HK-2 (cell line): ENCODE measurements at regions not wholly inside any gene's neighbourhood (a gene's known extent, or its start where the extent isn't known, plus 50 kb on each side); places are given as distances from the start of the nearest gene placed in this dataset.
"Not testable (repeated sequence)": the region's sequence is repeated elsewhere in the genome, so short reads cannot be mapped to it uniquely, and the experiment has no call there.

Experiments used
- DNase-seq: peaks from one replicate; pipeline ENCODE4 v3.0.0-alpha.2; 2018; ENCODE audit not compliant: unreplicated experiment

- DNase-seq: not testable (repeated sequence)
These were observed 268.4 kb downstream of the ZNF37A start for GRCh38 chr10:38362514-38362913.

GRCh38 chr10:38364073-38364472 lies 269.9 kb downstream of the ZNF37A start:
- not testable (repeated sequence) for DNase-seq

- not testable (repeated sequence) for DNase-seq
These were observed 271.8 kb downstream of the ZNF37A start for GRCh38 chr10:38365917-38366316.

DNA sequence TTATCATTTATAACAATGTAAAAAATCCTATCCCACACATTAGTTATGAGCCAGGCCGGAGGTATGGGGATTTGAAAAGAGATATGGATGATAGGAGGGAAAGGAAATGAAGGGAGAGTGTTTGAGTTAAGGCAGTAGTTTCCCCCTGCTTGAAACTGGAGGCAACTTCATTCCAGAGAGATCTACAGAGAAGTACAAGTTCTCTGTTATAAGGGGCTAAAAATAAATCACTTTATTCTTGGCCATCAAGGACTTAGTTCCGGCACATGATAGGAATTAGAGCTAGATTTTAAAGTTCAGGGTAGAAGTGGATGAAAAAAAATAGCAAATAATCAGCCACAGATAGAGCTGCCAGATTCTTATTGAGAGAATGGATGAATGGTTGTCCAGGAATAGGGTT lies 289.7 kb downstream of the ZNF37A start:
- not testable (repeated sequence) for DNase-seq

DNA sequence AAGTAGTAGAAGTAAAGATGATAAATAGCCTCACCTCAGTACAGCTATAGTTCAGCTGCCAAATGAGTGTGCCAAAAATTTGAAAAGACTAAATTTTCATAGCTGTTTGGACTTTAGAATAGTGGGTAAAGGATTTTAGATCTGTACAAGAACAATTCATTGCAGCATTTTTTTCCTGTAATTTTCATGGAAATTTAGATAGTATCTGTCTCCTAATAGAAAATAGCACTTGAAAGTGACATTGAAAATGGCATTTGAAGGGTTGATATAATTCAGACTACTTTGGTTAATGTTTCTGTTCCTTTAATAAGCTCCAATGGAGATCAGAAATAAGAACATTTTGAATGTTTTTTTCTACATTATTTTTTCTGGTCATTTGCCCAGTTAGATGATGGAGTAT lies 292.7 kb downstream of the ZNF37A start:
- DNase-seq: not testable (repeated sequence)

DNA sequence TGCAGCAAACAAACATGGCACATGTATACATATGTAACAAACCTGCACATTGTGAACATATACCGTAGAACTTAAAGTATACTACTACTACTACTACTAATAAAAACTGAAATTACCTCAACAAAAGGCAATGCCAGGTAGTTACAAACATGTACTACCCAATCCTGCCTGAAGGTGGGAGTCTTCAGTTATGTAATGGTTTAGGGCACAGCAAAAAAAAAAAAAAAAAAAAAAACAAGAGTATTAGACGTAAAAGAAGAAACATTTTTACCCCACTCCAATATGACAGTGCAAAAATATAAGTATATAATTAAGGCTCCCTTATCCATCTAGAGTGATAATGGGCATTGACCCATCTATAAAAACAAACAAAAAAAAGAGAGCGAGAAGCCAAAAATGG lies 296.6 kb downstream of the ZNF37A start:
- not testable (repeated sequence) for DNase-seq

DNA sequence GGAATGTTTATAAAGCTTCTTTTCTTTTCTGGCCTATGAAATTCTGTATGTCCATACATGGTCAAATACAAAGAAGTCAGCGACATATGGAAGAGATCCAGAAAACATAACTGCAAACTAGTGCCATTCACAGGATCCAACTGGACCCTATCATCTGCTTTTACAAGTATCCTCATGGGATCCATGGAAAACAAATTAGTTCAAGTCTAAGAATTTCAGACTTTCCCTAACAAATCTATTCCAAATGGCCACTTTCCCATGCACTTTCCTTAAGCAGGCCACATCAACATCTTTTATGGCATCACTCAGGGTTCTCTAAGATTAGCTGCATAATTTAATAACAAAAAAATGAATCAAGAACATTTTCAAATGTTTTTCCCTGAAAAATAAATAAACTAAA lies 301.3 kb downstream of the ZNF37A start:
- DNase-seq: not testable (repeated sequence)

GRCh38 chr10:38396178-38396954 lies 302.2 kb downstream of the ZNF37A start:
- not testable (repeated sequence) for DNase-seq

- DNase-seq: not testable (repeated sequence)
These were observed 307.4 kb downstream of the ZNF37A start for GRCh38 chr10:38401565-38401964.

GRCh38 chr10:38402442-38403346 lies 308.6 kb downstream of the ZNF37A start:
- peak; percentile 96 for DNase-seq

DNA sequence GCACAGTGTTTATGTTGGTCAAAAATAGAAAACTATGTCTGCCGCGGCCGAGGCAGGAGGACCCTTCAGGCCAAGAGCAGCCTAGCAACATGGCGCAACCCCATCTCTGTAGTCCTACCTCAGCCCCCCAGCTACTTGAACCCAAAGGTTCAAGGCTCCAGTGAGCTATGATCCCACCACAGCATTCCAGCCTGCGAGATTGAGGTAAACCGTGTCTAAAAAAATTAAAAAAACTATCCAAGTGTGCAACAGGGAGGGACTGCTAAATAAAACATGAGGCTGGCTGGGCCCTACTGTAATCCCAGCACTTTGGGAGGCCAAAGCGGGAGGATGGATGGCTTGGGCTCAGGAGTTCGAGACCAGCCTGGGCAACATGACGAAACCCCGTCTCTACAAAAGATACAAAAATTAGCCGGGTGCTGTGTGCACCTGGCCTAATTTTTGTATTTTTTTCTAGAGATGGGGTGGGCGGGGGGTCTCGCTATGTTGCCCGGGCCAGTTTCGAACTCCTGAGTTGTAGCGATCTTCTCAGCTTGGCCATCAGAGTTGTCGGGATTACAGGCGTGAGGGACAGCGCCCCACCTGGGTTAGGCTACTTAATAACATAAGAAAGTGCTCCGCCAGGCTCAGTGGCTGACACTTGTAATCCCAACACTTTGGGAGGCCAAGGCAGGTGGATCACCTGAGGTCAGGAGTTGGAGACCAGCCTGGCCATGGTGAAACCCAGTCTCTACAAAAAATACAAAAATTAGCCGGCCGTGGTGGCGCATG lies 309.4 kb downstream of the ZNF37A start:
- peak; percentile 37 for DNase-seq

GRCh38 chr10:38423634-38424033 lies 329.5 kb downstream of the ZNF37A start:
- not testable (repeated sequence) for DNase-seq

DNA sequence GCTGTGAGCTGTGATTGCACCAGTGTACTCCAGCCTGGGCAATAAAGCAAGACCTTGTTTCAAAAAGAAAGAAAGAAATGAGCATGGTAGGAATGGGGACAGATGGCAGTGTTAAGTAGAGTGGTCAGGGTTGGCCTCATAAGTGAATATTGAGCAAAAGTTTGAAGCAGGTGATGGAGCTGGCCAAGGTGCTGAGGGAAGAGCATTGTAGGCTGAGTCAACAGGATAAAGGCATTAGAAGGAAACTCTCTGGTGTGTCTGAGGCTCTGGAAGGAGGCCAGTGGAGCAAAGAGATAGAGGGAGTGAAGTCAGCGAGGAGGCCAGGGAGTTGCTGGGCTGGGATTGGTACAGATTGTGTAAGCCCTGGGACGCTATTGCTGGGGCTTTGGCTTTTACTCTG lies 336.1 kb downstream of the ZNF37A start:
- not testable (repeated sequence) for DNase-seq

GRCh38 chr10:38437359-38437758 lies 343.2 kb downstream of the ZNF37A start:
- DNase-seq: not testable (repeated sequence)

DNA sequence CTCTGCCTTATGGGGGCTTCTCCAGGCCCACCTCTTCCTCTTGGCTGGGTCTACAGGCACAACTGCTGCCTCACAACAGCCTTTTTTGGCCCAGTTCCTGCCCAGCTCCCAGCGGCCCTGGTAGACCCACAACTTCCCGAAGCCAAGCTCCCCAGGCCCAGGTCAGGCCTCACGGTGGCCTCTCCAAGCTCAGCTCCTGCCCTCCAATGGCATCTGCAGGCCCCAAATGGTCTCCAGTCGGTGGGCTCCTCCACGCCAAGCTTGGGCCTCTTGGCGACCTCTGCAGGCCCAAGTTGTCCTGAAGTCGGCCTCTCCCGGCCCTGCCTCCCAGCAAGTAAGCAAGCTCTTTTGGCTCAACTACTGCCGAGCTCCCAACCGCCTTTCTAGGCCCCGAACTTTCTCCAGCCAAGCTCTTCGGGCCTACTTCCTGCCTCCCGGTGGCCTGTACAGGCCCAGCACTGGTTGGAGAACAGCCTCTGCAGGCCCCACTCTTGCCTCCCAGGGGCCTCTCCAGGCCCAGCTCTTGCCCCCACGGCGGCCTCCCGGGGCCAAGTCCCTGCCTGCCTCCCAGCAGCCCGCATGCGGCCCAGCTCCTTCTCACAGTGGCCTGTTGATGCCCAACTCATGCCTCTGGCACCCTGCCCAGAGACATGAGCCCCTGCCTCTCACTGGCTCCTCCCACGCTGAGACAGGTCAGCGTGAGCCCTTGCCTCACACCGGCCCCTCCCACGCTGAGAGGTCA lies 354.6 kb downstream of the ZNF37A start:
- DNase-seq: not testable (repeated sequence)

- not testable (repeated sequence) for DNase-seq
These were observed 355.5 kb downstream of the ZNF37A start for GRCh38 chr10:38449618-38450017.

- DNase-seq: not testable (repeated sequence)
These were observed 356.4 kb downstream of the ZNF37A start for GRCh38 chr10:38450372-38451057.

DNA sequence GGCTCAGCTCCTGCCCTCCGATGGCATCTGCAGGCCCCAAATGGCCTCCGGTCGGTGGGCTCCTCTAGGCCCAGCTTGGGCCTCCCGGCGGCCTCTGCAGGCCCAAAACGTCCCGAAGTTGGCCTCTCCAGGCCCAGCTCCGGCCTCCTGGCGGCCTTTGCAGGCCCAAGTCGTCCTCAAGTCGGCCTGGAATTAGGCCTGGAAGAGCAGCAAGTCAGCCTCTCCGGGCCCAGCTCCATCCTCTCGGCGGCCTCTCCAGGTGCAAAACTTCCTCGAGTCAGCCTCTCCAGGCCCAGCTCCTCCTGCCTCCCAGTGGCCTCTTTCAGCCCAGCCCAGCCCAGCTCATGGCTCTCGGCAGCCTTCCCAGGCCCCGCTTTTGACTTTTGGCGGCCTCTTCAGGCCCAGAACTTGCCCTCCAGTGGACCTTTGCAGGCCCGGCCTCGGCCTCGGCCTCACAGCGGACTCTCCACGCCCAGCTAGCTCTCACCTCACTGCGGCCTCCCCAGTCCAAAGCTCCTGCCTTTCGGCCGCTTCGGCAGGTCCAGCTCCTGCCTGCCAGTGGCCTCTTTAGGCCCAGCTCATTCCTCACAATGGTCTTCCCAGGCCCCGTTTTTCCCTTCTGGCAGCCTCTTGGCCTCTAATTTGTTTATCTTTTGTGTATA lies 357.3 kb downstream of the ZNF37A start:
- not testable (repeated sequence) for DNase-seq
